Endothelial cell of umbilical vein (primary cell): ENCODE measurements at regions not wholly inside any gene's neighbourhood (a gene's known extent, or its start where the extent isn't known, plus 50 kb on each side); places are given as distances from the start of the nearest gene placed in this dataset.

Source experiments
- BruUV-seq: library from RNA; stranded (reverse); fragments of 400-500 nt; replicated peaks from 2 replicates; lab custom pipeline; 2021; lab: Mats Ljungman, UMichigan
- CTCF ChIA-PET: fragments of 300-600, 350-600 bp; sonication (Branson Sonifier 250); formaldehyde crosslinking; loops from one replicate; lab custom pipeline; 2021; ENCODE audit warnings: antibody characterized with exemption, inconsistent platforms; lab: Charles Lee
- POLR2A ChIA-PET: fragments of 300-600, 350-600 bp; sonication (Branson Sonifier 250); formaldehyde crosslinking; loops from one replicate; lab custom pipeline; 2021; ENCODE audit warnings: antibody characterized with exemption, inconsistent platforms; lab: Charles Lee
- DNase-seq: peaks from one replicate; pipeline ENCODE4 v3.0.0-alpha.2; 2011; ENCODE audit warnings: low read depth, low spot score
- FAIRE-seq: peaks from 2 replicates; lab custom pipeline; 2011; peaks lifted over from hg19 to GRCh38; lab: Jason Lieb, UNC
- H2AFZ ChIP-seq: 2 replicates; pipeline ENCODE4 v1.6.0; 2012; ENCODE audit warnings: low read depth, low read length, control low read depth, inconsistent platforms
- H3K27ac ChIP-seq: 2 replicates; pipeline ENCODE4 v1.5.1; 2011; ENCODE audit warnings: low read depth, mild to moderate bottlenecking, control low read depth, low read length, moderate library complexity; ENCODE audit not compliant: insufficient read depth
- H3K27me3 ChIP-seq, 2 experiments: 2 replicates each; pipeline versions ENCODE4 v1.6.0 to v1.6.1; 2011; ENCODE audit warnings: low read length in 2 of 2, mixed read lengths in 1 of 2; ENCODE audit not compliant: control insufficient read depth in 2 of 2, insufficient read depth in 2 of 2
- H3K36me3 ChIP-seq, 2 experiments: 2 replicates in 1 of 2; 3 replicates in 1 of 2; pipeline ENCODE4 v1.5.1; 2011; ENCODE audit warnings: low read length in 2 of 2, mild to moderate bottlenecking in 1 of 2, moderate library complexity in 1 of 2; ENCODE audit not compliant: control insufficient read depth in 2 of 2, insufficient read depth in 2 of 2; ENCODE audit errors: extremely low read depth in 1 of 2
- H3K4me1 ChIP-seq: 3 replicates; pipeline ENCODE4 v1.5.1; 2011; ENCODE audit warnings: mild to moderate bottlenecking, low read length; ENCODE audit not compliant: control insufficient read depth, insufficient read depth; ENCODE audit errors: extremely low read depth
- H3K4me2 ChIP-seq: 2 replicates; pipeline ENCODE4 v1.6.1; 2011; ENCODE audit warnings: low read length, control low read depth, mixed read lengths; ENCODE audit not compliant: insufficient read depth
- H3K4me3 ChIP-seq, 3 experiments: fragments of 200-600 bp in 1 of 3; sonication (generic), shearing (Covaris generic) in 1 of 3; replicated peaks in 1 of 3; 2 replicates each; pipeline ENCODE4 v1.5.1; 2011 to 2016; ENCODE audit warnings: control low read depth in 3 of 3, low read length in 3 of 3, mild to moderate bottlenecking in 2 of 3, inconsistent platforms in 1 of 3, low read depth in 1 of 3, moderate library complexity in 1 of 3; ENCODE audit not compliant: insufficient read depth in 1 of 3
- H3K79me2 ChIP-seq: 2 replicates; pipeline ENCODE4 v1.6.0; 2012; ENCODE audit warnings: low read length, inconsistent platforms; ENCODE audit not compliant: control insufficient read depth, insufficient read depth
- H3K9ac ChIP-seq: replicated peaks from 2 replicates; pipeline ENCODE3; 2011; ENCODE audit warnings: low read length, control low read depth; ENCODE audit not compliant: insufficient read depth; ENCODE audit errors: extremely low read depth
- H3K9me1 ChIP-seq: replicated peaks from 3 replicates; pipeline ENCODE4 v1.6.0; 2011; ENCODE audit warnings: mild to moderate bottlenecking, low read length; ENCODE audit not compliant: control insufficient read depth, insufficient read depth; ENCODE audit errors: extremely low read depth
- H3K9me3 ChIP-seq: replicated peaks from 2 replicates; pipeline ENCODE4 v1.5.1; 2012; ENCODE audit warnings: low read length, inconsistent platforms; ENCODE audit not compliant: control insufficient read depth, insufficient read depth
- H4K20me1 ChIP-seq: replicated peaks from 2 replicates; pipeline ENCODE3; 2011; ENCODE audit warnings: mild to moderate bottlenecking, low read length; ENCODE audit not compliant: control insufficient read depth, insufficient read depth; ENCODE audit errors: extremely low read depth
- CTCF ChIP-seq, 2 donors: IDR thresholded peaks; 1 replicate in 1 of 2; 2 replicates in 1 of 2; pipeline ENCODE4 v1.5.1; 2011; ENCODE audit warnings: low read length in 2 of 2, mild to moderate bottlenecking in 2 of 2, moderate library complexity in 2 of 2, control low read depth in 1 of 2, inconsistent platforms in 1 of 2, low read depth in 1 of 2; ENCODE audit not compliant: insufficient read depth in 1 of 2; ENCODE audit errors: extremely low read depth in 1 of 2
- EZH2 ChIP-seq: IDR thresholded peaks from 2 replicates; pipeline ENCODE4 v1.6.1; 2012; ENCODE audit warnings: borderline replicate concordance, low read depth, mild to moderate bottlenecking, moderate library complexity, low read length, inconsistent platforms; ENCODE audit not compliant: severe bottlenecking
- FOS ChIP-seq: IDR thresholded peaks from 2 replicates; pipeline ENCODE4 v1.6.1; 2011; ENCODE audit warnings: mild to moderate bottlenecking, low read length, moderate library complexity, borderline replicate concordance; ENCODE audit not compliant: insufficient read depth
- GATA2 ChIP-seq: IDR thresholded peaks from 2 replicates; pipeline ENCODE4 v1.7.0; 2011; ENCODE audit warnings: low read depth, mild to moderate bottlenecking, moderate library complexity, mixed read lengths, low read length; ENCODE audit not compliant: insufficient read length, insufficient read depth
- JUN ChIP-seq: IDR thresholded peaks from 2 replicates; pipeline ENCODE4 v1.6.1; 2011; ENCODE audit warnings: borderline replicate concordance, low read depth; ENCODE audit not compliant: insufficient read length, insufficient read depth
- MAX ChIP-seq: IDR thresholded peaks from 2 replicates; pipeline ENCODE4 v1.6.1; 2011; ENCODE audit not compliant: insufficient read depth, insufficient read length
- MYC ChIP-seq: IDR thresholded peaks from one replicate; pipeline ENCODE4 v1.6.1; 2011; ENCODE audit warnings: mild to moderate bottlenecking, low read depth, low read length
- POLR2A ChIP-seq: IDR thresholded peaks from 2 replicates; pipeline ENCODE4 v1.6.1; 2012; ENCODE audit warnings: low read depth, mild to moderate bottlenecking, control low read depth, low read length
- POLR2AphosphoS5 ChIP-seq: IDR thresholded peaks from 2 replicates; pipeline ENCODE4 v1.6.1; 2012; ENCODE audit warnings: low read depth, mild to moderate bottlenecking, control low read depth, low read length, moderate library complexity; ENCODE audit not compliant: insufficient read depth
- dilution Hi-C: fragments of 300-500 bp; cut with MboI; formaldehyde crosslinking; loops from one replicate; pipeline ENCODE4 v1.15.0; 2019; ENCODE audit warnings: low sequenced_read_pairs; ENCODE audit not compliant: extremely low pct_ligation_motif_present
- intact Hi-C: fragments of 100-400 bp; cut with micrococcal nuclease; formaldehyde crosslinking; loops from one replicate; pipeline ENCODE4 v1.10.0; 2022

- Histone ChIP-seq H3K79me2 (no peaks in the 10 kb centered on the region), H3K9me3 (no peaks in the 10 kb centered on the region), H3K9ac (no peak overlapping the region), H4K20me1 (no peaks in the 10 kb centered on the region), H3K27me3 (no peaks in the 10 kb centered on the region), H2AFZ (no peak overlapping the region), H3K4me2 (no peak overlapping the region), H3K36me3 (no peaks in the 10 kb centered on the region), H3K4me3 (no peak overlapping the region), H3K27ac (no peak overlapping the region), H3K4me1 (no peaks in the 10 kb centered on the region), H3K9me1 (no peaks in the 10 kb centered on the region)
- dilution Hi-C loops = no loop called here
- TF ChIP-seq EZH2 (no peak), MAX (no peak), MYC (no peak), POLR2AphosphoS5 (no peak), POLR2A (no peak), JUN (no peak), CTCF (IDR thresholded peaks at IDR 0.05; ENCODE audit: extremely low read depth in 1 of 2, insufficient read depth in 1 of 2, low read depth in 1 of 2, low read length in 2 of 2) (no peak), GATA2 (no peak), FOS (no peak)
- intact Hi-C loops = no loop called here
- FAIRE-seq = no peak
- ChIA-PET CTCF (no interaction called here), POLR2A (no interaction called here)
- DNase-seq = no peak
- BruUV-seq = no TSS peak
Observed at GRCh38 chr2:49836017-49836416, 681.7 kb upstream of the FSHR start.
